ENCODE measurements at regions not wholly inside any gene's neighbourhood (a gene's known extent, or its start where the extent isn't known, plus 50 kb on each side); places are given as distances from the start of the nearest gene placed in this dataset.

GRCh38 chr13:107289540-107289939 is 721.6 kb upstream of the ARGLU1 start:
- no peaks in the 10 kb centered on the region for H3K4me1 ChIP-seq
- intact Hi-C loops (cut with DNase I; ENCODE audit: low total_unique reads), result no loop called here
- no peak for DNase-seq (ENCODE audit: low spot score in 2 of 2)
- no peaks in the 10 kb centered on the region for H3K27me3 ChIP-seq
- H3K27ac ChIP-seq, result no peak overlapping the region
- no peaks in the 10 kb centered on the region for H3K36me3 ChIP-seq
- TF ChIP-seq POLR2A (IDR thresholded peaks at IDR 0.05), result no peak
- TF ChIP-seq CTCF (IDR thresholded peaks at IDR 0.05), result no peak
- TF ChIP-seq POLR2AphosphoS5 (IDR thresholded peaks at IDR 0.05), result no peak
- H3K9me3 ChIP-seq, result no peaks in the 10 kb centered on the region
- H3K4me3 ChIP-seq, result no peak overlapping the region

GRCh38 chr13:107284173-107284572 is 716.2 kb upstream of the ARGLU1 start:
- H3K36me3 ChIP-seq, result no peaks in the 10 kb centered on the region
- H3K4me1 ChIP-seq, result no peaks in the 10 kb centered on the region
- intact Hi-C loops (cut with DNase I; ENCODE audit: low total_unique reads), result no loop called here
- no peak for DNase-seq (ENCODE audit: low spot score in 2 of 2)
- no peak overlapping the region for H3K27ac ChIP-seq
- H3K4me3 ChIP-seq, result no peak overlapping the region
- TF ChIP-seq POLR2A (IDR thresholded peaks at IDR 0.05) (no peak), CTCF (IDR thresholded peaks at IDR 0.05) (no peak), POLR2AphosphoS5 (IDR thresholded peaks at IDR 0.05) (no peak)
- H3K9me3 ChIP-seq, result no peaks in the 10 kb centered on the region
- no peaks in the 10 kb centered on the region for H3K27me3 ChIP-seq

- Histone ChIP-seq H3K27me3 (no peaks in the 10 kb centered on the region), H3K4me3 (no peak overlapping the region), H3K36me3 (no peaks in the 10 kb centered on the region), H3K4me1 (no peaks in the 10 kb centered on the region), H3K9me3 (no peaks in the 10 kb centered on the region), H3K27ac (no peak overlapping the region)
- intact Hi-C loops (cut with DNase I; ENCODE audit: low total_unique reads), result no loop called here
- TF ChIP-seq POLR2AphosphoS5 (IDR thresholded peaks at IDR 0.05), result no peak
- no peak for TF ChIP-seq CTCF (IDR thresholded peaks at IDR 0.05)
- no peak for TF ChIP-seq POLR2A (IDR thresholded peaks at IDR 0.05)
- DNase-seq (ENCODE audit: low spot score in 2 of 2), result no peak
Observed at GRCh38 chr13:107277911-107278310, 710.0 kb upstream of the ARGLU1 start.

GRCh38 chr13:107276936-107277335 is 709.0 kb upstream of the ARGLU1 start:
- H3K27me3 ChIP-seq, result no peaks in the 10 kb centered on the region
- H3K4me1 ChIP-seq, result no peaks in the 10 kb centered on the region
- H3K4me3 ChIP-seq, result no peak overlapping the region
- intact Hi-C loops (cut with DNase I; ENCODE audit: low total_unique reads), result no loop called here
- no peaks in the 10 kb centered on the region for H3K36me3 ChIP-seq
- no peaks in the 10 kb centered on the region for H3K9me3 ChIP-seq
- no peak for TF ChIP-seq POLR2AphosphoS5 (IDR thresholded peaks at IDR 0.05)
- no peak for TF ChIP-seq POLR2A (IDR thresholded peaks at IDR 0.05)
- TF ChIP-seq CTCF (IDR thresholded peaks at IDR 0.05), result no peak
- DNase-seq (ENCODE audit: low spot score in 2 of 2), result no peak
- no peak overlapping the region for H3K27ac ChIP-seq

- no peaks in the 10 kb centered on the region for H3K9me3 ChIP-seq
- no peaks in the 10 kb centered on the region for H3K36me3 ChIP-seq
- H3K4me1 ChIP-seq, result no peaks in the 10 kb centered on the region
- intact Hi-C loops (cut with DNase I; ENCODE audit: low total_unique reads), result no loop called here
- no peak overlapping the region for H3K27ac ChIP-seq
- H3K27me3 ChIP-seq, result no peaks in the 10 kb centered on the region
- DNase-seq (ENCODE audit: low spot score in 2 of 2), result no peak
- no peak for TF ChIP-seq CTCF (IDR thresholded peaks at IDR 0.05)
- H3K4me3 ChIP-seq, result no peak overlapping the region
Observed at GRCh38 chr13:107275945-107276614, 708.1 kb upstream of the ARGLU1 start.

All from breast epithelium (tissue), 4 donors.